ENCODE measurements at regions not wholly inside any gene's neighbourhood (a gene's known extent, or its start where the extent isn't known, plus 50 kb on each side); places are given as distances from the start of the nearest gene placed in this dataset.

- TF ChIP-seq, protein P1, sequence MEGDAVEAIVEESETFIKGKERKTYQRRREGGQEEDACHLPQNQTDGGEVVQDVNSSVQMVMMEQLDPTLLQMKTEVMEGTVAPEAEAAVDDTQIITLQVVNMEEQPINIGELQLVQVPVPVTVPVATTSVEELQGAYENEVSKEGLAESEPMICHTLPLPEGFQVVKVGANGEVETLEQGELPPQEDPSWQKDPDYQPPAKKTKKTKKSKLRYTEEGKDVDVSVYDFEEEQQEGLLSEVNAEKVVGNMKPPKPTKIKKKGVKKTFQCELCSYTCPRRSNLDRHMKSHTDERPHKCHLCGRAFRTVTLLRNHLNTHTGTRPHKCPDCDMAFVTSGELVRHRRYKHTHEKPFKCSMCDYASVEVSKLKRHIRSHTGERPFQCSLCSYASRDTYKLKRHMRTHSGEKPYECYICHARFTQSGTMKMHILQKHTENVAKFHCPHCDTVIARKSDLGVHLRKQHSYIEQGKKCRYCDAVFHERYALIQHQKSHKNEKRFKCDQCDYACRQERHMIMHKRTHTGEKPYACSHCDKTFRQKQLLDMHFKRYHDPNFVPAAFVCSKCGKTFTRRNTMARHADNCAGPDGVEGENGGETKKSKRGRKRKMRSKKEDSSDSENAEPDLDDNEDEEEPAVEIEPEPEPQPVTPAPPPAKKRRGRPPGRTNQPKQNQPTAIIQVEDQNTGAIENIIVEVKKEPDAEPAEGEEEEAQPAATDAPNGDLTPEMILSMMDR (IDR thresholded peaks at IDR 0.05; ENCODE audit: insufficient read depth, low read length): no peak
- no peak for TF ChIP-seq POLR2AphosphoS5 (IDR thresholded peaks at IDR 0.05; ENCODE audit: low read depth)
- TF ChIP-seq, protein P2, sequence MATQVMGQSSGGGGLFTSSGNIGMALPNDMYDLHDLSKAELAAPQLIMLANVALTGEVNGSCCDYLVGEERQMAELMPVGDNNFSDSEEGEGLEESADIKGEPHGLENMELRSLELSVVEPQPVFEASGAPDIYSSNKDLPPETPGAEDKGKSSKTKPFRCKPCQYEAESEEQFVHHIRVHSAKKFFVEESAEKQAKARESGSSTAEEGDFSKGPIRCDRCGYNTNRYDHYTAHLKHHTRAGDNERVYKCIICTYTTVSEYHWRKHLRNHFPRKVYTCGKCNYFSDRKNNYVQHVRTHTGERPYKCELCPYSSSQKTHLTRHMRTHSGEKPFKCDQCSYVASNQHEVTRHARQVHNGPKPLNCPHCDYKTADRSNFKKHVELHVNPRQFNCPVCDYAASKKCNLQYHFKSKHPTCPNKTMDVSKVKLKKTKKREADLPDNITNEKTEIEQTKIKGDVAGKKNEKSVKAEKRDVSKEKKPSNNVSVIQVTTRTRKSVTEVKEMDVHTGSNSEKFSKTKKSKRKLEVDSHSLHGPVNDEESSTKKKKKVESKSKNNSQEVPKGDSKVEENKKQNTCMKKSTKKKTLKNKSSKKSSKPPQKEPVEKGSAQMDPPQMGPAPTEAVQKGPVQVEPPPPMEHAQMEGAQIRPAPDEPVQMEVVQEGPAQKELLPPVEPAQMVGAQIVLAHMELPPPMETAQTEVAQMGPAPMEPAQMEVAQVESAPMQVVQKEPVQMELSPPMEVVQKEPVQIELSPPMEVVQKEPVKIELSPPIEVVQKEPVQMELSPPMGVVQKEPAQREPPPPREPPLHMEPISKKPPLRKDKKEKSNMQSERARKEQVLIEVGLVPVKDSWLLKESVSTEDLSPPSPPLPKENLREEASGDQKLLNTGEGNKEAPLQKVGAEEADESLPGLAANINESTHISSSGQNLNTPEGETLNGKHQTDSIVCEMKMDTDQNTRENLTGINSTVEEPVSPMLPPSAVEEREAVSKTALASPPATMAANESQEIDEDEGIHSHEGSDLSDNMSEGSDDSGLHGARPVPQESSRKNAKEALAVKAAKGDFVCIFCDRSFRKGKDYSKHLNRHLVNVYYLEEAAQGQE (IDR thresholded peaks at IDR 0.05; ENCODE audit: insufficient replicate concordance, low read depth): no peak
- TF ChIP-seq GABPA (IDR thresholded peaks at IDR 0.05; ENCODE audit: low read depth): no peak
Measured at GRCh38 chr15:87224404-87224803, 1032.1 kb downstream of the NTRK3 start.

All from HL-60 (cell line).